Endothelial cell of umbilical vein (primary cell): ENCODE measurements at regions not wholly inside any gene's neighbourhood (a gene's known extent, or its start where the extent isn't known, plus 50 kb on each side); places are given as distances from the start of the nearest gene placed in this dataset.

Experiments used
- BruUV-seq: library from RNA; stranded (reverse); fragments of 400-500 nt; replicated peaks from 2 replicates; lab custom pipeline; 2021; lab: Mats Ljungman, UMichigan
- CTCF ChIA-PET: fragments of 300-600, 350-600 bp; sonication (Branson Sonifier 250); formaldehyde crosslinking; loops from one replicate; lab custom pipeline; 2021; ENCODE audit warnings: antibody characterized with exemption, inconsistent platforms; lab: Charles Lee
- POLR2A ChIA-PET: fragments of 300-600, 350-600 bp; sonication (Branson Sonifier 250); formaldehyde crosslinking; loops from one replicate; lab custom pipeline; 2021; ENCODE audit warnings: antibody characterized with exemption, inconsistent platforms; lab: Charles Lee
- DNase-seq: peaks from one replicate; pipeline ENCODE4 v3.0.0-alpha.2; 2011; ENCODE audit warnings: low read depth, low spot score
- FAIRE-seq: peaks from 2 replicates; lab custom pipeline; 2011; peaks lifted over from hg19 to GRCh38; lab: Jason Lieb, UNC
- H2AFZ ChIP-seq: 2 replicates; pipeline ENCODE4 v1.6.0; 2012; ENCODE audit warnings: low read depth, low read length, control low read depth, inconsistent platforms
- H3K27ac ChIP-seq: 2 replicates; pipeline ENCODE4 v1.5.1; 2011; ENCODE audit warnings: low read depth, mild to moderate bottlenecking, control low read depth, low read length, moderate library complexity; ENCODE audit not compliant: insufficient read depth
- H3K27me3 ChIP-seq, 2 experiments: 2 replicates each; pipeline versions ENCODE4 v1.6.0 to v1.6.1; 2011; ENCODE audit warnings: low read length in 2 of 2, mixed read lengths in 1 of 2; ENCODE audit not compliant: control insufficient read depth in 2 of 2, insufficient read depth in 2 of 2
- H3K36me3 ChIP-seq, 2 experiments: 2 replicates in 1 of 2; 3 replicates in 1 of 2; pipeline ENCODE4 v1.5.1; 2011; ENCODE audit warnings: low read length in 2 of 2, mild to moderate bottlenecking in 1 of 2, moderate library complexity in 1 of 2; ENCODE audit not compliant: control insufficient read depth in 2 of 2, insufficient read depth in 2 of 2; ENCODE audit errors: extremely low read depth in 1 of 2
- H3K4me1 ChIP-seq: 3 replicates; pipeline ENCODE4 v1.5.1; 2011; ENCODE audit warnings: mild to moderate bottlenecking, low read length; ENCODE audit not compliant: control insufficient read depth, insufficient read depth; ENCODE audit errors: extremely low read depth
- H3K4me2 ChIP-seq: 2 replicates; pipeline ENCODE4 v1.6.1; 2011; ENCODE audit warnings: low read length, control low read depth, mixed read lengths; ENCODE audit not compliant: insufficient read depth
- H3K4me3 ChIP-seq, 3 experiments: fragments of 200-600 bp in 1 of 3; sonication (generic), shearing (Covaris generic) in 1 of 3; replicated peaks in 1 of 3; 2 replicates each; pipeline ENCODE4 v1.5.1; 2011 to 2016; ENCODE audit warnings: control low read depth in 3 of 3, low read length in 3 of 3, mild to moderate bottlenecking in 2 of 3, inconsistent platforms in 1 of 3, low read depth in 1 of 3, moderate library complexity in 1 of 3; ENCODE audit not compliant: insufficient read depth in 1 of 3
- H3K79me2 ChIP-seq: 2 replicates; pipeline ENCODE4 v1.6.0; 2012; ENCODE audit warnings: low read length, inconsistent platforms; ENCODE audit not compliant: control insufficient read depth, insufficient read depth
- H3K9ac ChIP-seq: replicated peaks from 2 replicates; pipeline ENCODE3; 2011; ENCODE audit warnings: low read length, control low read depth; ENCODE audit not compliant: insufficient read depth; ENCODE audit errors: extremely low read depth
- H3K9me1 ChIP-seq: replicated peaks from 3 replicates; pipeline ENCODE4 v1.6.0; 2011; ENCODE audit warnings: mild to moderate bottlenecking, low read length; ENCODE audit not compliant: control insufficient read depth, insufficient read depth; ENCODE audit errors: extremely low read depth
- H3K9me3 ChIP-seq: replicated peaks from 2 replicates; pipeline ENCODE4 v1.5.1; 2012; ENCODE audit warnings: low read length, inconsistent platforms; ENCODE audit not compliant: control insufficient read depth, insufficient read depth
- H4K20me1 ChIP-seq: replicated peaks from 2 replicates; pipeline ENCODE3; 2011; ENCODE audit warnings: mild to moderate bottlenecking, low read length; ENCODE audit not compliant: control insufficient read depth, insufficient read depth; ENCODE audit errors: extremely low read depth
- CTCF ChIP-seq, 2 donors: IDR thresholded peaks; 1 replicate in 1 of 2; 2 replicates in 1 of 2; pipeline ENCODE4 v1.5.1; 2011; ENCODE audit warnings: low read length in 2 of 2, mild to moderate bottlenecking in 2 of 2, moderate library complexity in 2 of 2, control low read depth in 1 of 2, inconsistent platforms in 1 of 2, low read depth in 1 of 2; ENCODE audit not compliant: insufficient read depth in 1 of 2; ENCODE audit errors: extremely low read depth in 1 of 2
- EZH2 ChIP-seq: IDR thresholded peaks from 2 replicates; pipeline ENCODE4 v1.6.1; 2012; ENCODE audit warnings: borderline replicate concordance, low read depth, mild to moderate bottlenecking, moderate library complexity, low read length, inconsistent platforms; ENCODE audit not compliant: severe bottlenecking
- FOS ChIP-seq: IDR thresholded peaks from 2 replicates; pipeline ENCODE4 v1.6.1; 2011; ENCODE audit warnings: mild to moderate bottlenecking, low read length, moderate library complexity, borderline replicate concordance; ENCODE audit not compliant: insufficient read depth
- GATA2 ChIP-seq: IDR thresholded peaks from 2 replicates; pipeline ENCODE4 v1.7.0; 2011; ENCODE audit warnings: low read depth, mild to moderate bottlenecking, moderate library complexity, mixed read lengths, low read length; ENCODE audit not compliant: insufficient read length, insufficient read depth
- JUN ChIP-seq: IDR thresholded peaks from 2 replicates; pipeline ENCODE4 v1.6.1; 2011; ENCODE audit warnings: borderline replicate concordance, low read depth; ENCODE audit not compliant: insufficient read length, insufficient read depth
- MYC ChIP-seq: IDR thresholded peaks from one replicate; pipeline ENCODE4 v1.6.1; 2011; ENCODE audit warnings: mild to moderate bottlenecking, low read depth, low read length
- POLR2A ChIP-seq: IDR thresholded peaks from 2 replicates; pipeline ENCODE4 v1.6.1; 2012; ENCODE audit warnings: low read depth, mild to moderate bottlenecking, control low read depth, low read length
- POLR2AphosphoS5 ChIP-seq: IDR thresholded peaks from 2 replicates; pipeline ENCODE4 v1.6.1; 2012; ENCODE audit warnings: low read depth, mild to moderate bottlenecking, control low read depth, low read length, moderate library complexity; ENCODE audit not compliant: insufficient read depth
- dilution Hi-C: fragments of 300-500 bp; cut with MboI; formaldehyde crosslinking; loops from one replicate; pipeline ENCODE4 v1.15.0; 2019; ENCODE audit warnings: low sequenced_read_pairs; ENCODE audit not compliant: extremely low pct_ligation_motif_present
- intact Hi-C: fragments of 100-400 bp; cut with micrococcal nuclease; formaldehyde crosslinking; loops from one replicate; pipeline ENCODE4 v1.10.0; 2022
- TF ChIP-seq, protein P1 (sequence below): IDR thresholded peaks from 2 replicates; pipeline ENCODE4 v1.6.1; 2011; ENCODE audit not compliant: insufficient read depth, insufficient read length

- H4K20me1 ChIP-seq = no peaks in the 10 kb centered on the region
- no peak overlapping the region for H3K4me2 ChIP-seq
- no peaks in the 10 kb centered on the region for H3K9me3 ChIP-seq
- DNase-seq (no peak), FAIRE-seq (no peak)
- H3K27me3 ChIP-seq = no peaks in the 10 kb centered on the region
- ChIA-PET POLR2A (no interaction called here), CTCF (interaction anchor here (2.5 kb wide), 1 partner anchor 56 kb away, joined by 7 read pairs; no protein-coding TSS in a partner anchor)
- TF ChIP-seq EZH2 (no peak), GATA2 (no peak), MYC (no peak), POLR2AphosphoS5 (no peak), CTCF (IDR thresholded peaks at IDR 0.05; ENCODE audit: extremely low read depth in 1 of 2, insufficient read depth in 1 of 2, low read depth in 1 of 2, low read length in 2 of 2) (no peak), FOS (no peak), POLR2A (no peak), JUN (no peak)
- TF ChIP-seq, protein P1, sequence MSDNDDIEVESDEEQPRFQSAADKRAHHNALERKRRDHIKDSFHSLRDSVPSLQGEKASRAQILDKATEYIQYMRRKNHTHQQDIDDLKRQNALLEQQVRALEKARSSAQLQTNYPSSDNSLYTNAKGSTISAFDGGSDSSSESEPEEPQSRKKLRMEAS = no peak
- dilution Hi-C loops = no loop called here
- H3K27ac ChIP-seq = no peak overlapping the region
- H3K9me1 ChIP-seq = no peaks in the 10 kb centered on the region
- H3K79me2 ChIP-seq = no peaks in the 10 kb centered on the region
- no peak overlapping the region for H2AFZ ChIP-seq
- H3K4me1 ChIP-seq = no peaks in the 10 kb centered on the region
- intact Hi-C loops = no loop called here
- H3K36me3 ChIP-seq = peaks cover 9 to 22% of the 10 kb centered on the region in 2 experiments
- H3K4me3 ChIP-seq = no peak overlapping the region
- BruUV-seq = no TSS peak
- no peak overlapping the region for H3K9ac ChIP-seq
Measured at GRCh38 chr10:49463605-49464004, 67.7 kb upstream of the DRGX start.
